Astrocyte of the spinal cord (primary cell): ENCODE measurements at regions not wholly inside any gene's neighbourhood (a gene's known extent, or its start where the extent isn't known, plus 50 kb on each side); places are given as distances from the start of the nearest gene placed in this dataset.

Experiments
- DNase-seq: peaks from one replicate; pipeline ENCODE4 v3.0.0; 2011; ENCODE audit warnings: low read depth, low spot score
- H3K4me3 ChIP-seq: 2 replicates; pipeline ENCODE4 v1.5.1; 2011; ENCODE audit warnings: low read depth, mild to moderate bottlenecking, low read length, moderate library complexity
- in situ Hi-C: cut with HindIII; loops from 2 replicates; pipeline ENCODE4 v1.10.0; 2017; ENCODE audit warnings: low sequenced_read_pairs
- TF ChIP-seq, protein P1 (sequence below): IDR thresholded peaks from 2 replicates; pipeline ENCODE4 v1.5.1; 2012; ENCODE audit warnings: low read depth, mild to moderate bottlenecking, low read length, inconsistent platforms

DNA sequence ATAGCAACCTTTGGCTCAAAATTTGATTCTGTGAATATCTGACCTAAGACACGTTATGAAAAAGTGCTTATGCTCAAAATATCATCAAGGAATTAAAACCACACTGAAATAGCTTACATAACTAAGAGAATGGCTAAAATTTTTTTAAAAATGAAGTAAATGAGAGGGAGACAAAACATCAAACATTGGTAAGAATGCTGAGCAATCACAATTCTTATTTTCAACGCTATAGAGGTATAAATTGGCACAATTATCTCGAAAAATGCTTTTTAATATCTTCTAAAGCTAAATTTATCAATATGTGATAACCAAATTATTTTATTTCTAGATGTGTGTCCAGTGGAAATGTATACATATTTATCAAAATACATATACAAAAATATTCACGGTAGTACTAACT is 381.3 kb downstream of the ANXA1 start:
- DNase-seq = no peak
- H3K4me3 ChIP-seq = no peak overlapping the region
- in situ Hi-C loops = no loop called here
- TF ChIP-seq, protein P1, sequence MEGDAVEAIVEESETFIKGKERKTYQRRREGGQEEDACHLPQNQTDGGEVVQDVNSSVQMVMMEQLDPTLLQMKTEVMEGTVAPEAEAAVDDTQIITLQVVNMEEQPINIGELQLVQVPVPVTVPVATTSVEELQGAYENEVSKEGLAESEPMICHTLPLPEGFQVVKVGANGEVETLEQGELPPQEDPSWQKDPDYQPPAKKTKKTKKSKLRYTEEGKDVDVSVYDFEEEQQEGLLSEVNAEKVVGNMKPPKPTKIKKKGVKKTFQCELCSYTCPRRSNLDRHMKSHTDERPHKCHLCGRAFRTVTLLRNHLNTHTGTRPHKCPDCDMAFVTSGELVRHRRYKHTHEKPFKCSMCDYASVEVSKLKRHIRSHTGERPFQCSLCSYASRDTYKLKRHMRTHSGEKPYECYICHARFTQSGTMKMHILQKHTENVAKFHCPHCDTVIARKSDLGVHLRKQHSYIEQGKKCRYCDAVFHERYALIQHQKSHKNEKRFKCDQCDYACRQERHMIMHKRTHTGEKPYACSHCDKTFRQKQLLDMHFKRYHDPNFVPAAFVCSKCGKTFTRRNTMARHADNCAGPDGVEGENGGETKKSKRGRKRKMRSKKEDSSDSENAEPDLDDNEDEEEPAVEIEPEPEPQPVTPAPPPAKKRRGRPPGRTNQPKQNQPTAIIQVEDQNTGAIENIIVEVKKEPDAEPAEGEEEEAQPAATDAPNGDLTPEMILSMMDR = no peak

DNA sequence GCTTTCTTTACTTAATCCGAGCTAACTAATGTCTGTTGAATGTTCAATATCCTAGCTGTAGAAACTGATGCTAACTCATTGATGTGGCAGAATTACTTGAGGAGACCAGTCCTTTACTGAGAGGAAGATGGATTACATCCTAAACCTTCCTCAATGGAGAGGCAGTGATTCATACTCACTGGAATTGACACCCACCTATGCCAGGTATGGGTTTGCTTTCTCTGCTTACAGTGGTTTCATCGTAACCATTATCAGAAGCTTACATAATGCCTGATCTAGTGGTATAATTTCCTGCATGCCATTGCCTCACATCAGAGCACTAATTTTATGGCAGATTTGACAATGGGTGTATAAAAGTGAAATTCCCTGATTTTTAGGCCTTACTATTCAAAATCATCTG is 384.7 kb downstream of the ANXA1 start:
- no peak for DNase-seq
- in situ Hi-C loops = no loop called here
- H3K4me3 ChIP-seq = no peak overlapping the region
- TF ChIP-seq, protein P1 = no peak

DNA sequence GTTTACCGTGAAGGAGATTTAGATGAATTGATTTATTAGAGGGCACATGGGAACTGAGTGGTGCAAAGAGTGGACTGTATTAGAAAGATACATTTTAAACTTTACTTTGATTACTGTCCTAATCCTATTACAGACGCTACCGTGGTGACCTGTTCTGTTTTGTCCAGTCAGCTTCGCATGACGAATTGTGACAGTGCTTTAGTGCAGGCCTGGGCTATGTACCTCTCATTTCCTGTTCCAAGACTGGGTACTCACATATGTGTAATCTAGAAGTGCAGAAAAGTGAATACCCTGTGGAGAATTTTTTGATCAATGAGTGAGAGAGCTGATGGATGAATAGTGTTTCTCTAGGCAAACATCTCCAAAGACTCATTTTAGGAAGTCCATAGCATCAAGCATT is 385.9 kb downstream of the ANXA1 start:
- no peak for DNase-seq
- in situ Hi-C loops = no loop called here

DNA sequence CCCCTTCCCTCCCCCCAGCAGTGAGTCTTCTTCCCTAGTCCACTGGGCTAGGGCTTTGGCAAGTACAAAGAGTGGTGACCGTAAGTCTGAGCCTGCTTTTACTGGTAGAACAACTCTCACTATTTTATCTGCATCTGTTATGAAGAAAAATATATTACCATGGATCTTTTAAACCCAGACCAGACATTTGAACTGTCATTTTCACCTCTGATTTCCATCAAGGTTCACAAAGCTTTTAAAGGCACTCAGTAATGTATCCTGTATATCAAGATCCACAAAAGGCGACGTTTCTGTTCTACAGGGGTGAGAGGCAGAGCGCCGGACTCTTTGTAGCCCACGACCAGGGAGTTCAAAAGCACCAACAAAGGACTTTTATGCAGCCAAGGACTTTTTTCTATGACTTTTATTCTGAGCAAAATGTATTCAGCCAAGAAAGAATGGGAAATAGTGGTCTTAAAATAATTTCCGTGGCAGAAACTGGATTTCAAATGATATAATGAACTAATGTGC is 388.3 kb downstream of the ANXA1 start:
- DNase-seq = no peak
- TF ChIP-seq, protein P1 = no peak
- no peak overlapping the region for H3K4me3 ChIP-seq
- in situ Hi-C loops = no loop called here

More for the DNA sequence above, 385.9 kb downstream of the ANXA1 start:
- H3K4me3 ChIP-seq = no peak overlapping the region
- TF ChIP-seq, protein P1 = no peak

DNA sequence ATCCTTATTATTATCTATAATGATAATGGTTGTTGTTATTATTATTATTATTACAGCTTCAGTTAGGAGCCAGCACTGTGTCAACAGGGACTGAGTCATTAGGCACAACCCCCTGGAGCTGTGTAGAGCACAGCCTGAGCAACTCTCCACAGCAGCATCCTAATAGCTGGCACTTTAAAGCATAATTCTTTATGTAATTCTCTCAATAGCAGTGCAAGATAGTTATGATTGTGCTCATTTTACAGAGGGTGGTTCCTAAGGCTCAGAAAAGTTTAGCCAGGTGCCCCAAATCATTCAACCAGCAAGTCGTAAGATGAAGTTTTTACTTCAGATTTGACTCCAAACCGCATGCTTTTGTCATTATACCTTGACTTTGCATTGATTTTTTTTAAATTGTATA is 390.3 kb downstream of the ANXA1 start:
- H3K4me3 ChIP-seq = no peak overlapping the region
- in situ Hi-C loops = no loop called here
- DNase-seq = no peak
- TF ChIP-seq, protein P1 = no peak

DNA sequence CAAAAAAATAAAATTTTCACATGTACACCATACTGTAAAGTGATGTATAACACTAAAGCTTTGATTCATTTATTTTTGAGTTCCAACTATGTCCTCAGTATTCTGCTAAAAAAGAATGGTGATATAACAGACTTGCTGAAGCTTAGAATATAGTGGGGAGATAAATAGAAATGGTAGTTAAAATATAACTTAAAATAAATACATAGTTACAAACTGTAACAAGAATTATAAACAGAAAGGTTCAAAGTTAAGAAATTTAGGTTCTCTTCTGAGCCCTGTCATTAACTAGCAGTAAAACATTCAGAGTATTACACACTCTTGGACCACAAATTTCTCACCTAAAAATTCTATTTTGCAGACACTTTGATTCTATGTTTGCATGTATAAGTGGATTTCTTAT is 392.1 kb downstream of the ANXA1 start:
- in situ Hi-C loops = no loop called here
- no peak overlapping the region for H3K4me3 ChIP-seq
- DNase-seq = no peak
- TF ChIP-seq, protein P1 = no peak

DNA sequence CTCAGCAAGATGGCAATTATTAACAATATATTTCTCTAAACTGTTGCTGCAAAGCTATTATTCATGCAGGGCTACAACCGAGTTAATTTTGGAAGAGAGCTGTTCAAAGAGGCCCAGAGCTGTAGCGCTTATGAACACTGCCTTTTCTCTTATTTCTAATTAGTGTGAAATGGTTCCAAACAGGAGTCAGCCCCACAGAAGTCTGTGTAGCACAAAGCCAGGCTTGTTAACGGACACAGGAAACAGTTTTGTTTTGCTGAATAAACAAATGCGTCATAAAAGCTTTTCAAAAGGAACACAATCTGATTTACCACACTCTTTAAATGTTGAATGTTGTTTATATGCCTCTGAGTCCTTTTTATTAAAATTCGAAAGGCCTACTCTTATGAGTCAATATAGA is 396.5 kb downstream of the ANXA1 start:
- TF ChIP-seq, protein P1 = no peak
- peak; percentile 12 for DNase-seq
- H3K4me3 ChIP-seq = no peak overlapping the region
- in situ Hi-C loops = no loop called here
